A549 (cell line): ENCODE measurements at regions not wholly inside any gene's neighbourhood (a gene's known extent, or its start where the extent isn't known, plus 50 kb on each side); places are given as distances from the start of the nearest gene placed in this dataset.

Experiments used
- ATAC-seq, 2 experiments: fragments of 200-7000 bp in 1 of 2; fragments of >200 bp in 1 of 2; cut with Nextera tagmentation in 1 of 2; cut with Tn5 transposase in 1 of 2; 3 replicates each; pipeline versions ENCODE4 v1.8.0 to v1.9.1; 2018 to 2020; ENCODE audit warnings: mild to moderate bottlenecking in 1 of 2, moderate library complexity in 1 of 2
- CTCF ChIA-PET: fragments of 300-600 bp; sonication (Branson Sonifier 250); formaldehyde crosslinking; extraction: SDS; loops from one replicate; lab custom pipeline; 2021; ENCODE audit warnings: antibody characterized with exemption, inconsistent platforms; lab: Yijun Ruan, JAX
- POLR2A ChIA-PET: fragments of 350-600 bp; formaldehyde crosslinking; extraction: SDS; loops from one replicate; lab custom pipeline; 2021; ENCODE audit warnings: antibody characterized with exemption, inconsistent platforms; lab: Yijun Ruan, JAX
- DNase-seq, 2 experiments: peaks; one replicate each; pipeline versions ENCODE4 v3.0.0 to v3.0.0-alpha.2; 2011 to 2016; ENCODE audit warnings: low read depth in 1 of 2, low spot score in 1 of 2
- FAIRE-seq: peaks from 2 replicates; lab custom pipeline; 2011; peaks lifted over from hg19 to GRCh38; lab: Jason Lieb, UNC
- H3K27ac ChIP-seq, 2 experiments: fragments of >200 bp; sonication (Bioruptor Twin); formaldehyde crosslinking; 3 replicates each; pipeline ENCODE4 v1.5.1; 2016 to 2017
- H3K4me1 ChIP-seq: fragments of >200 bp; sonication (Bioruptor Twin); formaldehyde crosslinking; 3 replicates; pipeline ENCODE4 v1.6.1; 2016
- H3K4me2 ChIP-seq: fragments of >200 bp; sonication (Bioruptor Twin); formaldehyde crosslinking; 3 replicates; pipeline ENCODE4 v1.6.1; 2016
- H3K4me3 ChIP-seq: fragments of >200 bp; sonication (Bioruptor Twin); formaldehyde crosslinking; 3 replicates; pipeline ENCODE4 v1.5.1; 2016
- H3K9me3 ChIP-seq: fragments of >200 bp; sonication (Bioruptor Twin); formaldehyde crosslinking; 3 replicates; pipeline ENCODE4 v1.6.1; 2016
- BCL3 ChIP-seq: fragments of >200 bp; sonication (Bioruptor Twin); formaldehyde crosslinking; IDR thresholded peaks from 3 replicates; pipeline ENCODE4 v1.6.1; 2016
- FOSB ChIP-seq: fragments of 250-450 bp; sonication (Bioruptor Pico); IDR thresholded peaks from 2 replicates; pipeline ENCODE4 v1.5.0; 2020; ENCODE audit warnings: mild to moderate bottlenecking, moderate library complexity
- FOSL2 ChIP-seq, 2 experiments: fragments of 450-650 bp in 1 of 2; fragments of >200 bp in 1 of 2; sonication (Bioruptor Twin) in 1 of 2; formaldehyde crosslinking; IDR thresholded peaks; 2 replicates each; pipeline versions ENCODE4 v1.5.0 to v1.6.1; 2016 to 2020; ENCODE audit warnings: mild to moderate bottlenecking in 1 of 2, moderate library complexity in 1 of 2
- HES2 ChIP-seq: fragments of >200 bp; sonication (Bioruptor Twin); formaldehyde crosslinking; IDR thresholded peaks from 2 replicates; pipeline ENCODE4 v1.6.1; 2016
- HOXB13 ChIP-seq: fragments of 250-450 bp; sonication (Bioruptor Pico); IDR thresholded peaks from 2 replicates; pipeline ENCODE4 v1.5.0; 2020; ENCODE audit warnings: low read depth, mild to moderate bottlenecking, moderate library complexity
- HOXB5 ChIP-seq: fragments of 250-450 bp; sonication (Bioruptor Pico); IDR thresholded peaks from 2 replicates; pipeline ENCODE4 v1.5.0; 2020; ENCODE audit warnings: mild to moderate bottlenecking, moderate library complexity
- KDM5A ChIP-seq: fragments of 200-600 bp; sonication (generic); IDR thresholded peaks from 2 replicates; pipeline ENCODE4 v1.6.1; 2016; ENCODE audit warnings: antibody characterized with exemption, mild to moderate bottlenecking
- MAFK ChIP-seq: fragments of 450-650 bp; IDR thresholded peaks from 2 replicates; pipeline ENCODE4 v1.6.1; 2014; ENCODE audit not compliant: partially characterized antibody
- MYC ChIP-seq: IDR thresholded peaks from 2 replicates; pipeline ENCODE4 v1.6.1; 2012; ENCODE audit warnings: mild to moderate bottlenecking, inconsistent platforms, low read length, improper control_type of control experiment, borderline replicate concordance
- NPAS2 ChIP-seq: fragments of 250-450 bp; sonication (Bioruptor Pico); IDR thresholded peaks from 2 replicates; pipeline ENCODE4 v1.8.0; 2022; ENCODE audit warnings: mild to moderate bottlenecking, moderate library complexity, borderline replicate concordance
- NR3C1 ChIP-seq: fragments of >200 bp; sonication (Bioruptor Twin); formaldehyde crosslinking; IDR thresholded peaks from 3 replicates; pipeline ENCODE4 v1.6.1; 2017
- RAD21 ChIP-seq, 2 experiments: fragments of >200 bp in 1 of 2; sonication (Bioruptor Twin) in 1 of 2; formaldehyde crosslinking in 1 of 2; IDR thresholded peaks in 1 of 2; conservative IDR thresholded peaks in 1 of 2; 2 replicates in 1 of 2; 3 replicates in 1 of 2; pipeline ENCODE4 v1.6.1; 2012 to 2018; ENCODE audit warnings: inconsistent platforms in 1 of 2
- RARB ChIP-seq: fragments of 250-450 bp; sonication (Bioruptor Pico); IDR thresholded peaks from 2 replicates; pipeline ENCODE4 v1.8.0; 2021; ENCODE audit warnings: mild to moderate bottlenecking, moderate library complexity
- RCOR1 ChIP-seq: fragments of 150-350 bp; IDR thresholded peaks from 2 replicates; pipeline ENCODE4 v1.6.1; 2014; ENCODE audit warnings: antibody characterized with exemption, low read length, low read depth
- REST ChIP-seq: fragments of 200-600 bp; sonication (generic); IDR thresholded peaks from 2 replicates; pipeline ENCODE4 v1.6.1; 2016; ENCODE audit warnings: antibody characterized with exemption, mild to moderate bottlenecking, moderate library complexity
- SMC3 ChIP-seq: fragments of >200 bp; sonication (Bioruptor Twin); formaldehyde crosslinking; IDR thresholded peaks from 3 replicates; pipeline ENCODE4 v1.6.1; 2018; ENCODE audit warnings: inconsistent platforms
- SREBF2 ChIP-seq: fragments of 450-650 bp; IDR thresholded peaks from 2 replicates; pipeline ENCODE4 v1.6.1; 2014; ENCODE audit warnings: mild to moderate bottlenecking, moderate library complexity
- TFCP2L1 ChIP-seq: fragments of 250-450 bp; sonication (Bioruptor Pico); IDR thresholded peaks from 2 replicates; pipeline ENCODE4 v1.5.0; 2021; ENCODE audit warnings: mild to moderate bottlenecking
- ZC3H11A ChIP-seq: fragments of 450-650 bp; IDR thresholded peaks from 2 replicates; pipeline ENCODE4 v1.6.1; 2014; ENCODE audit warnings: antibody characterized with exemption, mild to moderate bottlenecking
- ZNF302 ChIP-seq: fragments of 250-450 bp; sonication (Bioruptor Pico); IDR thresholded peaks from 2 replicates; pipeline ENCODE4 v1.9.0; 2021; ENCODE audit warnings: inconsistent platforms, mild to moderate bottlenecking, moderate library complexity
- ZSCAN20 ChIP-seq: fragments of 250-450 bp; sonication (Bioruptor Pico); IDR thresholded peaks from 2 replicates; pipeline ENCODE4 v1.8.0; 2022; ENCODE audit warnings: mild to moderate bottlenecking, moderate library complexity
- WGBS: methylation state at CpG from one replicate; pipeline ENCODE4 v1.1.6; 2017; ENCODE audit errors: missing lambda C conversion rate; 5-methylcytosine and 5-hydroxymethylcytosine counted together
- small RNA-seq, 6 experiments: library from RNA; depleted of rRNA; stranded (forward); fragments of <200 nt; gene quantifications; one replicate each; pipeline ENCODE3, GENCODE V24; 2012

- ChIA-PET POLR2A (no interaction called here), CTCF (interaction anchor here (0.7 to 1.0 kb wide), 2 partner anchors 9 to 10 kb away, joined by 3 read pairs; no protein-coding TSS in a partner anchor)
- Histone ChIP-seq H3K4me1 (no peaks in the 10 kb centered on the region), H3K9me3 (peaks cover 15% of the 10 kb centered on the region), H3K4me3 (no peak overlapping the region), H3K4me2 (no peak overlapping the region), H3K27ac (peak overlapping the region in 1 of 2 experiments; percentile 36; a peak in 1 of 6 replicates)
- TF ChIP-seq SREBF2 = no peak
- no peak for TF ChIP-seq RCOR1
- no peak for TF ChIP-seq MYC
- TF ChIP-seq ZC3H11A = no peak
- TF ChIP-seq MAFK = no peak
- no peak for TF ChIP-seq NR3C1
- TF ChIP-seq TFCP2L1 (CRISPR knock-in tag) = no peak
- TF ChIP-seq RARB (CRISPR knock-in tag) = no peak
- TF ChIP-seq HOXB5 (CRISPR knock-in tag) = no peak
- TF ChIP-seq HOXB13 = no peak
- TF ChIP-seq SMC3 = no peak
- no peak for TF ChIP-seq REST
- no peak for TF ChIP-seq BCL3
- TF ChIP-seq HES2 = no peak
- TF ChIP-seq ZSCAN20 = no peak
- no peak for TF ChIP-seq NPAS2 (CRISPR knock-in tag)
- 98% methylated on average over 13 of the region's 13 CpGs for WGBS
- no peak for FAIRE-seq
- no peak for DNase-seq
- no peak for ATAC-seq
These were observed 213.6 kb upstream of the AMIGO2 start for GRCh38 chr12:47293406-47293805.

- no peak for TF ChIP-seq MYC
- TF ChIP-seq FOSL2 (IDR thresholded peaks at IDR 0.05) = no peak
- TF ChIP-seq FOSL2 (CRISPR knock-in tag; IDR thresholded peaks at IDR 0.05) = no peak
- no peak for TF ChIP-seq TFCP2L1 (CRISPR knock-in tag)
- TF ChIP-seq ZNF302 = no peak
- TF ChIP-seq FOSB (CRISPR knock-in tag) = no peak
- TF ChIP-seq KDM5A = no peak
- no peak for TF ChIP-seq ZC3H11A
- TF ChIP-seq RAD21 (conservative IDR thresholded peaks at IDR 0.05 in 1 of 2, IDR thresholded peaks at IDR 0.05 in 1 of 2) = no peak
- ChIA-PET POLR2A (no interaction called here), CTCF (no interaction called here)
- 91% methylated on average over 3 of the region's 3 CpGs for WGBS
- FAIRE-seq = no peak
- H3K9me3 ChIP-seq = peaks cover 10% of the 10 kb centered on the region
- ATAC-seq = no peak
- H3K4me3 ChIP-seq = no peak overlapping the region
- DNase-seq = no peak
- H3K4me2 ChIP-seq = no peak overlapping the region
- peak overlapping the region in 1 of 2 experiments; percentile 43; a peak in 2 of 6 replicates for H3K27ac ChIP-seq
- H3K4me1 ChIP-seq = 0 out of 3 replicates have a peak, but pooled peaks cover 5% of the 10 kb centered on the region
These were observed 206.9 kb upstream of the AMIGO2 start for GRCh38 chr12:47286676-47287075.

Small RNAs in the stretch of these regions (small RNA-seq; reads per million reads assigned to genes)
- 0 reads per million in 6 experiments for gene AC004486.1
- 0 reads per million in 6 experiments for gene MIR4494
- 0 reads per million in 6 experiments for gene RF00264
